Loucy (cell line): ENCODE measurements at regions not wholly inside any gene's neighbourhood (a gene's known extent, or its start where the extent isn't known, plus 50 kb on each side); places are given as distances from the start of the nearest gene placed in this dataset.

ENCODE experiments used
- EZH2phosphoT487 ChIP-seq: fragments of 200-600 bp; IDR thresholded peaks from 2 replicates; pipeline ENCODE4 v1.6.1; 2018; ENCODE audit warnings: antibody characterized with exemption, mild to moderate bottlenecking, moderate library complexity, borderline replicate concordance
- TF ChIP-seq, protein P1 (sequence below): fragments of 200-600 bp; sonication (generic); conservative IDR thresholded peaks from 2 replicates; pipeline ENCODE4 v1.5.1; 2014; ENCODE audit warnings: mild to moderate bottlenecking, antibody characterized with exemption, low read length

DNA sequence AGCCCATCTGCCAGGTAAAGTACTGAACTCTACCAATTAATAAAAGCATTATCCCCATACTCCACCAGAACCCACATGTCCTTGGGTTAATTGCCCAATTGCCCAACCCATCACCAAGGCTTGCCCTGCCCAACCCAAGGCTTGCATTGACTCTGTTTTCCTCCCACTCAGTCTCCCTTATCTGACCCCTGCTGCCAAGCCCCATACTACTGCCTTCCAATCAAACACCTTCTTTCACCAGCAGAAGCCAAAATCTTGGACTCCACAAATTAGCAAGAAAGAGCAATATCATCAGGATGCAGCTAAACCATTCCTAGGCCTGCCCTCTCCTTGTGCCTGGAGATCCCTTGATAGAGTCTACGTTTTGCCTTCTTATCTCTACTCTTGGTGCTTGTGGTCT lies 602.9 kb downstream of the NTRK3 start:
- TF ChIP-seq, protein P1, sequence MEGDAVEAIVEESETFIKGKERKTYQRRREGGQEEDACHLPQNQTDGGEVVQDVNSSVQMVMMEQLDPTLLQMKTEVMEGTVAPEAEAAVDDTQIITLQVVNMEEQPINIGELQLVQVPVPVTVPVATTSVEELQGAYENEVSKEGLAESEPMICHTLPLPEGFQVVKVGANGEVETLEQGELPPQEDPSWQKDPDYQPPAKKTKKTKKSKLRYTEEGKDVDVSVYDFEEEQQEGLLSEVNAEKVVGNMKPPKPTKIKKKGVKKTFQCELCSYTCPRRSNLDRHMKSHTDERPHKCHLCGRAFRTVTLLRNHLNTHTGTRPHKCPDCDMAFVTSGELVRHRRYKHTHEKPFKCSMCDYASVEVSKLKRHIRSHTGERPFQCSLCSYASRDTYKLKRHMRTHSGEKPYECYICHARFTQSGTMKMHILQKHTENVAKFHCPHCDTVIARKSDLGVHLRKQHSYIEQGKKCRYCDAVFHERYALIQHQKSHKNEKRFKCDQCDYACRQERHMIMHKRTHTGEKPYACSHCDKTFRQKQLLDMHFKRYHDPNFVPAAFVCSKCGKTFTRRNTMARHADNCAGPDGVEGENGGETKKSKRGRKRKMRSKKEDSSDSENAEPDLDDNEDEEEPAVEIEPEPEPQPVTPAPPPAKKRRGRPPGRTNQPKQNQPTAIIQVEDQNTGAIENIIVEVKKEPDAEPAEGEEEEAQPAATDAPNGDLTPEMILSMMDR: no peak
- TF ChIP-seq EZH2phosphoT487: no peak
